Endothelial cell of umbilical vein (primary cell): ENCODE measurements at regions not wholly inside any gene's neighbourhood (a gene's known extent, or its start where the extent isn't known, plus 50 kb on each side); places are given as distances from the start of the nearest gene placed in this dataset.

Experiments
- BruUV-seq: library from RNA; stranded (reverse); fragments of 400-500 nt; replicated peaks from 2 replicates; lab custom pipeline; 2021; lab: Mats Ljungman, UMichigan
- CTCF ChIA-PET: fragments of 300-600, 350-600 bp; sonication (Branson Sonifier 250); formaldehyde crosslinking; loops from one replicate; lab custom pipeline; 2021; ENCODE audit warnings: antibody characterized with exemption, inconsistent platforms; lab: Charles Lee
- POLR2A ChIA-PET: fragments of 300-600, 350-600 bp; sonication (Branson Sonifier 250); formaldehyde crosslinking; loops from one replicate; lab custom pipeline; 2021; ENCODE audit warnings: antibody characterized with exemption, inconsistent platforms; lab: Charles Lee
- DNase-seq: peaks from one replicate; pipeline ENCODE4 v3.0.0-alpha.2; 2011; ENCODE audit warnings: low read depth, low spot score
- FAIRE-seq: peaks from 2 replicates; lab custom pipeline; 2011; peaks lifted over from hg19 to GRCh38; lab: Jason Lieb, UNC
- H2AFZ ChIP-seq: 2 replicates; pipeline ENCODE4 v1.6.0; 2012; ENCODE audit warnings: low read depth, low read length, control low read depth, inconsistent platforms
- H3K27ac ChIP-seq: 2 replicates; pipeline ENCODE4 v1.5.1; 2011; ENCODE audit warnings: low read depth, mild to moderate bottlenecking, control low read depth, low read length, moderate library complexity; ENCODE audit not compliant: insufficient read depth
- H3K27me3 ChIP-seq, 2 experiments: 2 replicates each; pipeline versions ENCODE4 v1.6.0 to v1.6.1; 2011; ENCODE audit warnings: low read length in 2 of 2, mixed read lengths in 1 of 2; ENCODE audit not compliant: control insufficient read depth in 2 of 2, insufficient read depth in 2 of 2
- H3K36me3 ChIP-seq, 2 experiments: 2 replicates in 1 of 2; 3 replicates in 1 of 2; pipeline ENCODE4 v1.5.1; 2011; ENCODE audit warnings: low read length in 2 of 2, mild to moderate bottlenecking in 1 of 2, moderate library complexity in 1 of 2; ENCODE audit not compliant: control insufficient read depth in 2 of 2, insufficient read depth in 2 of 2; ENCODE audit errors: extremely low read depth in 1 of 2
- H3K4me1 ChIP-seq: 3 replicates; pipeline ENCODE4 v1.5.1; 2011; ENCODE audit warnings: mild to moderate bottlenecking, low read length; ENCODE audit not compliant: control insufficient read depth, insufficient read depth; ENCODE audit errors: extremely low read depth
- H3K4me2 ChIP-seq: 2 replicates; pipeline ENCODE4 v1.6.1; 2011; ENCODE audit warnings: low read length, control low read depth, mixed read lengths; ENCODE audit not compliant: insufficient read depth
- H3K4me3 ChIP-seq, 3 experiments: fragments of 200-600 bp in 1 of 3; sonication (generic), shearing (Covaris generic) in 1 of 3; replicated peaks in 1 of 3; 2 replicates each; pipeline ENCODE4 v1.5.1; 2011 to 2016; ENCODE audit warnings: control low read depth in 3 of 3, low read length in 3 of 3, mild to moderate bottlenecking in 2 of 3, inconsistent platforms in 1 of 3, low read depth in 1 of 3, moderate library complexity in 1 of 3; ENCODE audit not compliant: insufficient read depth in 1 of 3
- H3K79me2 ChIP-seq: 2 replicates; pipeline ENCODE4 v1.6.0; 2012; ENCODE audit warnings: low read length, inconsistent platforms; ENCODE audit not compliant: control insufficient read depth, insufficient read depth
- H3K9ac ChIP-seq: replicated peaks from 2 replicates; pipeline ENCODE3; 2011; ENCODE audit warnings: low read length, control low read depth; ENCODE audit not compliant: insufficient read depth; ENCODE audit errors: extremely low read depth
- H3K9me1 ChIP-seq: replicated peaks from 3 replicates; pipeline ENCODE4 v1.6.0; 2011; ENCODE audit warnings: mild to moderate bottlenecking, low read length; ENCODE audit not compliant: control insufficient read depth, insufficient read depth; ENCODE audit errors: extremely low read depth
- H3K9me3 ChIP-seq: replicated peaks from 2 replicates; pipeline ENCODE4 v1.5.1; 2012; ENCODE audit warnings: low read length, inconsistent platforms; ENCODE audit not compliant: control insufficient read depth, insufficient read depth
- H4K20me1 ChIP-seq: replicated peaks from 2 replicates; pipeline ENCODE3; 2011; ENCODE audit warnings: mild to moderate bottlenecking, low read length; ENCODE audit not compliant: control insufficient read depth, insufficient read depth; ENCODE audit errors: extremely low read depth
- CTCF ChIP-seq, 2 donors: IDR thresholded peaks; 1 replicate in 1 of 2; 2 replicates in 1 of 2; pipeline ENCODE4 v1.5.1; 2011; ENCODE audit warnings: low read length in 2 of 2, mild to moderate bottlenecking in 2 of 2, moderate library complexity in 2 of 2, control low read depth in 1 of 2, inconsistent platforms in 1 of 2, low read depth in 1 of 2; ENCODE audit not compliant: insufficient read depth in 1 of 2; ENCODE audit errors: extremely low read depth in 1 of 2
- EZH2 ChIP-seq: IDR thresholded peaks from 2 replicates; pipeline ENCODE4 v1.6.1; 2012; ENCODE audit warnings: borderline replicate concordance, low read depth, mild to moderate bottlenecking, moderate library complexity, low read length, inconsistent platforms; ENCODE audit not compliant: severe bottlenecking
- FOS ChIP-seq: IDR thresholded peaks from 2 replicates; pipeline ENCODE4 v1.6.1; 2011; ENCODE audit warnings: mild to moderate bottlenecking, low read length, moderate library complexity, borderline replicate concordance; ENCODE audit not compliant: insufficient read depth
- GATA2 ChIP-seq: IDR thresholded peaks from 2 replicates; pipeline ENCODE4 v1.7.0; 2011; ENCODE audit warnings: low read depth, mild to moderate bottlenecking, moderate library complexity, mixed read lengths, low read length; ENCODE audit not compliant: insufficient read length, insufficient read depth
- JUN ChIP-seq: IDR thresholded peaks from 2 replicates; pipeline ENCODE4 v1.6.1; 2011; ENCODE audit warnings: borderline replicate concordance, low read depth; ENCODE audit not compliant: insufficient read length, insufficient read depth
- MAX ChIP-seq: IDR thresholded peaks from 2 replicates; pipeline ENCODE4 v1.6.1; 2011; ENCODE audit not compliant: insufficient read depth, insufficient read length
- MYC ChIP-seq: IDR thresholded peaks from one replicate; pipeline ENCODE4 v1.6.1; 2011; ENCODE audit warnings: mild to moderate bottlenecking, low read depth, low read length
- POLR2A ChIP-seq: IDR thresholded peaks from 2 replicates; pipeline ENCODE4 v1.6.1; 2012; ENCODE audit warnings: low read depth, mild to moderate bottlenecking, control low read depth, low read length
- POLR2AphosphoS5 ChIP-seq: IDR thresholded peaks from 2 replicates; pipeline ENCODE4 v1.6.1; 2012; ENCODE audit warnings: low read depth, mild to moderate bottlenecking, control low read depth, low read length, moderate library complexity; ENCODE audit not compliant: insufficient read depth
- dilution Hi-C: fragments of 300-500 bp; cut with MboI; formaldehyde crosslinking; loops from one replicate; pipeline ENCODE4 v1.15.0; 2019; ENCODE audit warnings: low sequenced_read_pairs; ENCODE audit not compliant: extremely low pct_ligation_motif_present
- intact Hi-C: fragments of 100-400 bp; cut with micrococcal nuclease; formaldehyde crosslinking; loops from one replicate; pipeline ENCODE4 v1.10.0; 2022

- H3K9me1 ChIP-seq = no peaks in the 10 kb centered on the region
- H4K20me1 ChIP-seq = no peaks in the 10 kb centered on the region
- H3K4me3 ChIP-seq = no peak overlapping the region
- H3K36me3 ChIP-seq = no peaks in the 10 kb centered on the region
- no peaks in the 10 kb centered on the region for H3K9me3 ChIP-seq
- CTCF ChIA-PET = no interaction called here
- DNase-seq = no peak
- no peaks in the 10 kb centered on the region for H3K27me3 ChIP-seq
- H3K79me2 ChIP-seq = no peaks in the 10 kb centered on the region
- BruUV-seq = no TSS peak
- H3K27ac ChIP-seq = no peak overlapping the region
- H3K4me2 ChIP-seq = no peak overlapping the region
- dilution Hi-C loops = no loop called here
- FAIRE-seq = no peak
- H3K9ac ChIP-seq = no peak overlapping the region
- intact Hi-C loops = no loop called here
- POLR2A ChIA-PET = no interaction called here
- H2AFZ ChIP-seq = no peak overlapping the region
- no peaks in the 10 kb centered on the region for H3K4me1 ChIP-seq
- TF ChIP-seq POLR2A (no peak), MYC (no peak), MAX (no peak), EZH2 (no peak), CTCF (IDR thresholded peaks at IDR 0.05; ENCODE audit: extremely low read depth in 1 of 2, insufficient read depth in 1 of 2, low read depth in 1 of 2, low read length in 2 of 2) (no peak), POLR2AphosphoS5 (no peak), JUN (no peak), GATA2 (no peak), FOS (no peak)
These were observed 171.4 kb upstream of the TFAP2D start for GRCh38 chr6:50541941-50542340.
